NCI-H1694 (cell line): ENCODE measurements at regions not wholly inside any gene's neighbourhood (a gene's known extent, or its start where the extent isn't known, plus 50 kb on each side); places are given as distances from the start of the nearest gene placed in this dataset.
"Not testable (repeated sequence)": the region's sequence is repeated elsewhere in the genome, so short reads cannot be mapped to it uniquely, and the experiment has no call there.

Experiments used
- DNase-seq: peaks from one replicate; lab custom pipeline; 2025; lab: John Stamatoyannopoulos, UW

DNA sequence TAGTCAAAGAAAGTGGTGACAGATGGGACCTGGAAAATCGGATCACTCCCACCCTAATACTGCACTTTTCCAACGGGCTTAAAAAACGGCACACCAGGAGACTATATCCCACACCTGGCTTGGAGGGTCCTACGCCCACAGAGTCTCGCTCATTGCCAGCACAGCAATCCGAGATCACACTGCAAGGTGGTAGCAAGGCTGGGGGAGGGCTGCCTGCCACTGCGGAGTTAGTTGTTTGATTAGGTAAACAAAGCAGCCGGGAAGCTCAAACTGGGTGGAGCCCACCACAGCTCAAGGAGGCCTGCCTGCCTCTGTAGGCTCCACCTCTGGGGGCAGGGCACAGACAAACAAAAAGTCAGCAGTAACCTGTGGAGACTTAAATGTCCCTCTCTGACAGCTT is 590.0 kb upstream of the ID4 start:
- not testable (repeated sequence) for DNase-seq

- DNase-seq: not testable (repeated sequence)
These were observed 581.0 kb upstream of the ID4 start for GRCh38 chr6:19256123-19256522.

DNA sequence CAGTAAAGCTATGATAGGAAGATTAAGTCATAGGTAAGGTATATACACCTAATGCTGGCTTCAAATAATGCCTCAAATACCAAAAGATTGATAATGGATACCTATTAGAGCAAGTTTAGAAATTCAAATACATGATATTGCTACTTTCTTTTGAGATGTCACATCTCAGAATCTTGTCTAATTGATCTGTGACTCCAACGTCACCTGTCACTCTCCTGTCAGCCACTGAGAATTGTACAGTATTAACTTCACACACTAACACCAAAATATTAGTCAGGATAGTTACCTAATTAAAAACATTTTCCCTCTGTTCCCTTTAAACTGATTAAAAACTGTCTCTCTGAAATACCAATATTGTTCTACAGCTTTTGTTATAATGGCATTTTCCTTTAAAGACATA is 575.5 kb upstream of the ID4 start:
- no peak for DNase-seq

DNA sequence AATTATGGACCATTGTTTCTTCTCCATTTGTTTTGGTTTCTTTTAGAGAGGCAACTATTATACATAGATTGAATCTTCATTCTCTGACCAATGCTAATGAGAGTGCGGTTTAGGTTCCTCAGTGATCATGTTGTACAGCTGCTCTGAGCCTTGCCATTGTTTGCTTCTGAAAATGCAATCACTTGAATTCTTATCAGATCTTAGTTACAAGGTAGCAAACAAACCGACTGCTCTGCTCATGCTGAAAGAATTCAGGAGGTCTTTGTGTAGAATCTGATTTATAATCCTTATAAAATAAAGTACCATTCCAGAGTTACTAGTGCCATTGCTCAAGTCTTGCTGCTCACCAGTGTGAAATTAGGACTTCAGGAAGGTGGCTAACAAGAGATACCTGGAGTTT is 569.1 kb upstream of the ID4 start:
- no peak for DNase-seq

DNA sequence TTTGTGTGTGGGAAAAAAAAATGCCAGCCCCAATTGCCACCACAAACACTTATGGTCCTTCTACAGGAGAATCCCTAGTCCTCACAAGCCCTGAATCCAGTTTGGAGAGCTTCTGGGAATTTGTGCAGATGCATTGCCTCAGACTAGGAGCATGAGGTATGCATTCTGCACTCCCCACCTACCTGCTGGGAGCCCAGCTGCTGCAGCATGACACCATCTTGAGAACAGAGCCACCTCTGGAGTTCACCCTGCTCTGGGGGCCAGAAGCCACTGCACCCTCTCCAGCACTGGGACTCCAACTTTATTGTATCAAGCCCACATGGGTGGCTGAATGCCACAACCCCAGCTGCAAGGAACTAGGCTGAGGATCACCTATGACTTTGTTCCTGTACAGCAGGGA is 568.5 kb upstream of the ID4 start:
- DNase-seq: no peak

DNA sequence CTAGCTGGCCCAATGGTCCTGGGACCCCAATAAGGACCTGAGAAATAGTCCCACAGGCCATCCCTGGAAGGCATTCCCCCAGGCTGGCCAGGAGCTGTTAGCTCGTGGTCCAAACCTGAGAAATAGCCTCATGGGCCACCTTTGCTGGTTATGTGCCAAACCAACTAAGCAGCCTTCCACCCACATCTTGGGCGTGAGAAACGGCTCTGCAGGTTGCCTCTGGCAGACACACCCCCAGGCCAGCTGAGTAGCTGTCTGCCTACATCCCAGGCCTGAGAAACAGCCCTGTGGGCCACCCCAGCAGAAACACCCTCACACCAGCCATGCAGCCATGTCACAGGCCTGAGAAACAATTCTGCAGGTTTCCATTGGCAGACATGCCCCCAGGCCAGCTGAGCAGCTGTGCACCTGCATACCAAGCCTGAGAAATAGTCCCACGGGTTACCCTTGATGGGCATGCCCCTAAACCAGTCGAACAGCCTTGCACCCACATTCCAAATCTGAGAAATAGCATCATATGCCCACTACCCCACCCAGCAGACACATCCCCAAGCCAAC is 567.8 kb upstream of the ID4 start:
- no peak for DNase-seq

DNA sequence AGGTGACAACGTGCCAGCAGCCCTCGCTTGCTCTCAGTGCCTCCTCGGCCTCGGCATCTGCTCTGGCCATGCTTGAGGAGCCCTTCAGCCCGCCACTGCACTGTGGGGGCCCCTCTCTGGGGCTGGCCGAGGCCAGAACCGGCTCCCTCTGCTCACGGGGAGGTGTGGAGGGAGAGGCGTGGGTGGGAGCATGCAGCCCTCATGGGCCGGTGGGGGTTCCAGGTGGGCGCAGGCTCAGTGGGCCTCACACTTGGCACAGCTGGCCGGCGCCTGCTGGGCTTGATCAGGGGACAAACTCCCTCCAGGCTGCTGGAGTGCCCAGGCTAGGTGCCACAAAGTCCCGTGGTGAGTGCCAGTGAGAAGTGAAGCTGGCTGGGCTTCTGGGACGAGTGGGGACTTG is 566.6 kb upstream of the ID4 start:
- no peak for DNase-seq

GRCh38 chr6:19279273-19279684 is 557.9 kb upstream of the ID4 start:
- DNase-seq: no peak

GRCh38 chr6:19287928-19288327 is 549.2 kb upstream of the ID4 start:
- no peak for DNase-seq

GRCh38 chr6:19289457-19289856 is 547.7 kb upstream of the ID4 start:
- no peak for DNase-seq

GRCh38 chr6:19297880-19298279 is 539.3 kb upstream of the ID4 start:
- DNase-seq: no peak

GRCh38 chr6:19298421-19298820 is 538.7 kb upstream of the ID4 start:
- no peak for DNase-seq

- DNase-seq: no peak
These were observed 538.0 kb upstream of the ID4 start for GRCh38 chr6:19299129-19299528.

DNA sequence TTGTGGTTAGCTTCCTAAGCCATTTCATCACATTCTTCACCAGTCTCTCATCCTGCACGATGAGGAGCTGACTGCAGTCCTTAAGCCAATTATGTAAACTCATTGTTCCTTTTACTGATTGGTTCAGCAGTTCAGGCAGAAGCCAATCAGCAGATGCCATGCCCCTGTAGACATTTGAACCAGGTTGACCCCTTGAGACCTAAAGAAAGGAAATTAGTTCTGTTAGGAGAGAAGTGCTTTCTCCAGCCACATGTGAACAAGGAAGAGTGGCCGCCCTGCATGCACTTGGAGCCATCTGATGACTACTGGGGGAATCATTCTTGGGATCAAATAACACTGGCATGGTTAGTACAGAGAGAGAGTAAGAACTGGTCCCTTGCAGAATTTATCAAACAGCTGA is 535.2 kb upstream of the ID4 start:
- no peak for DNase-seq

GRCh38 chr6:19303383-19303782 is 533.8 kb upstream of the ID4 start:
- no peak for DNase-seq

GRCh38 chr6:19309661-19310060 is 527.5 kb upstream of the ID4 start:
- no peak for DNase-seq

- no peak for DNase-seq
These were observed 525.4 kb upstream of the ID4 start for GRCh38 chr6:19311786-19312185.

- DNase-seq: no peak
These were observed 524.8 kb upstream of the ID4 start for GRCh38 chr6:19312241-19312978.

DNA sequence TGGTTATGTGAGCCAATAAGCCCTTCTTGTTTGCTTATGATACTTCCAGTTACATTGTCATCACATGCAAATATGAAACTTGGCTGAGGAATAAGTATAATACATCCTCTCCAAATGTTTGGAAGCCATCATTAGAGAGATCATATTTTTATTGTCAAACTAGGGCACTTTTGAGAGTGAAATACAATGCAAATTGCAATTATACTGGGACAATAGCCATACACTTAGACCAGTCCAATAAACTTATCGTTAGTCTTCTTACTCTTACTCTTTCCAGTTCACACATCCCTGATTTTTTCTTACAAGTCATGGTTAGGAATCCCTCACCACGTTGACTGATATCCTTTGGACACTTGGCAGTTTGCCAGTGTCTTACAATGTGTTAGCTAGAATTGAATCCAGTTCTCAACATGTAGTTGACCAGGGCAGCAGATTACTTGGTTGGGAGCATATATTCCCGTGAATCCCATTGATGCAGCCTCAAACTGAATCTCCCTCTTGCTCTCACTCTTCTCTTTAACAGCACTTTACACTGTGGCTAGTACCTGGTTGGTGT is 519.7 kb upstream of the ID4 start:
- DNase-seq: no peak

DNA sequence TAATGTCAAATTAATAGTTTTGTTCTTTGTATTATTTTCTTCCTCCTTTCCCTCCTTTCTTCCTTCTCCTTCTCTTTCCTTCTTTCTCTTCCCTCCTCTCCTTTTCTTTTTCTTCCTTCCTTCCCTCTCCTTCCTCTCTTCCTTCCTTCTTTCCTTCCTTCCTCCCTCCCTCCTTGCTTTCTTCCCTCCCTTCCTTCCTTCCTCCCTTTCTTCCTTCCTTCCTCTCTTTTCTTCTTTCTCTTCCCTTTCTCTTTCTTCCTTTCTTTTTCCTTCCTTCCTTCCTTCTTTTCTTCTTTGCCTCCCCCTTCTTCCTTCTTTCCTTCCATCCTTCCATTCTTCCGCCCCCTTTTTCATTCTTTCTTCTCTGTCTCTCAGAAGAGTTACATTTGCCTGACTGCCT is 518.2 kb upstream of the ID4 start:
- DNase-seq: no peak

- no peak for DNase-seq
These were observed 517.0 kb upstream of the ID4 start for GRCh38 chr6:19320111-19320581.

DNA sequence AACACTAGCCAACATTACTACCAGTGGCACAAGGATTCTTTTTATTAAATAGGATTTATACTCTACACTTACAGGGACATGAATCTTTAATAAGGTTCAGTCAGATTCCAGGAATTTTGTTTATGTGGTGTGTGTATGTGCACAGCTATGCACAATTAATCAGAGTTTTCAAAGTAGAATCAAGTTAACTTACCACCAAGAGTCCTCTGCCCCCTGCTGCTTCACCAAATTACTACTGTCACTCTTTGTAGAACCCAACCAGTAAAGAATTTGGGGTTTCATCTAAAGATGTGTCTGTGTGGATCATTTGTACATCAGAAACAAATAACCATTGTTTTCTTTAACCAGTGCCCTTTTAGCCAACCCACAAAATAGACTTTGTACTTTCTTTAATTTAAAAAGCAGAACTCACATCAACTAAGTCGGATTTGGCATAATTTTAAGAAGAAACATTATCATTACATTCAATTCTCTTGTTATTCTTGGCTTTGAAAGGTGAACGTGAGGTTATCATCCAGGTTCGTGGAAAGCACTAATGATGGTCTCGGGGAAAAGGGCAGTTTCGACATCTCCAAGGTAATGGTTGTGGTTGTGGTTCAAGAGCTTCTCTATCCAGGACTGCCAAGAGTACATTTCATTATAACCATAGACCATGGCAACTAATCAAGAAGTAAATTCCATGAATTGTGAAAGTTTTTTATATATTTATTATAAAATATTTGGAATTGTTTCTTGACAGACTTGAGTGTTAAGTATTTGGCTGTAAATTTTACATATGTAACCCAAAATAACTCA is 514.3 kb upstream of the ID4 start:
- DNase-seq: no peak

DNA sequence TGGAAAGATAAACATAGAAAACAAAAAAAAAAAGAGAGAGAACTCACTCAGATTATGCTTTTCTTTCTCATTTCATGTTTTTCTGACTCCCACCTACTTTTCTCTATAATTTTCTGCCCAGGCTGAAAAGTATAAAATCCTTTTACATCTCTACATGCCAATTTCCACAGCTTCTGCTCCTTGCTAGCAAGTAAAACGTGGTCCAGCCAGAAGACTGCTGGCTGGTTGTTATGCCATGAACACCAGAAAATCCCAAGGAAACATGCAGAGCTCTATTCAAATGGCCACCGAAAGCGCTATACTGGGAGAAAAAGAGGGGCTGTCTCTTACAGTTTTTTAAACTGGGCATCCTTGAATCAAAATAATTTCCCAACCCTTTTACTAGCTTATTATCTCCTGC is 512.8 kb upstream of the ID4 start:
- no peak for DNase-seq
